Stimulated activated CD4-positive, alpha-beta T cell treated with anti-CD3 and anti-CD28 coated beads, TNF-alpha, amount 100 ng/mL, for 48 hours (primary cell): ENCODE measurements at regions not wholly inside any gene's neighbourhood (a gene's known extent, or its start where the extent isn't known, plus 50 kb on each side); places are given as distances from the start of the nearest gene placed in this dataset.
"Not testable (repeated sequence)": the region's sequence is repeated elsewhere in the genome, so short reads cannot be mapped to it uniquely, and the experiment has no call there.

Source experiments
- DNase-seq, 3 donors: peaks; one replicate each; pipeline ENCODE4 v3.0.0-alpha.2; 2020; ENCODE audit warnings: low read depth in 3 of 3

DNA sequence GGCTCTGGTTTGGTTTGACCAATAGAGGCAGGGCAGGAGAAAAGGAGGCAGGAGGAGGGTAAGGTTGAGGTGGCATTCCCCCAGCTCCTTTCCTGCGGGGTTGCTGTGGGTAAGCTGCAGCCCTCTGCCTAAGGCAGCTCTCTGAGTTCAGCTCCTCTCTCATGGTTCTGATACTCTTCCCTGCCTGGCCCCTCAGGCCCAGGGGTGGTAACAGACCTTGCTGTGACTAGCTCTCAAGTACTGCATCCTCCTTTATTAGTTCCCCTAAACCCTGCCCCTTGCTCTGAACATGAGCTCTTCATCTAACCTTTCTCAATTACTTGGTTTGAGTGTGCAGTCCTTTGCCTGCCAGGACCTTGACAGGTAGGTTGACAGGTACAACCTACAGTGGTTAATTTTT is 205.5 kb downstream of the SLC4A3 start:
- no peak for DNase-seq

DNA sequence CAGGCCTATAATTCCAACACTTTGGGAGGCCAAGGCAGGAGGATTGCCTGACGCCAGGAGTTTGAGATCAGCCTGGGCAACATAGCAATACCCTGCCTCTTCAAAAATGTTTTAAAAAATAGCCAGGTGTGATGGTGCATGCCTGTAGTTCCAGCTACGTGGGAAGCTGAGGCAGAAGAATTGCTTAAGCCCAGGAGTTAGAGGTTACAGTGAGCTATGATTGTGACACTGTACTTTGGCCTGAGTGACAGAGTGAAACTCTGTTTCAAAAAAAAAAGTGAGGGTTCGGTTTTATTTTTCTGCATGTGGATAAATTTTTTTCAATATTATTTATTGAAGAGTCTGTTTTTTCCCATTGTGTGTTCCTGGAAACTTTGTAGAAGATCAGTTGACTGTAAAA is 208.1 kb downstream of the SLC4A3 start:
- DNase-seq: no peak

DNA sequence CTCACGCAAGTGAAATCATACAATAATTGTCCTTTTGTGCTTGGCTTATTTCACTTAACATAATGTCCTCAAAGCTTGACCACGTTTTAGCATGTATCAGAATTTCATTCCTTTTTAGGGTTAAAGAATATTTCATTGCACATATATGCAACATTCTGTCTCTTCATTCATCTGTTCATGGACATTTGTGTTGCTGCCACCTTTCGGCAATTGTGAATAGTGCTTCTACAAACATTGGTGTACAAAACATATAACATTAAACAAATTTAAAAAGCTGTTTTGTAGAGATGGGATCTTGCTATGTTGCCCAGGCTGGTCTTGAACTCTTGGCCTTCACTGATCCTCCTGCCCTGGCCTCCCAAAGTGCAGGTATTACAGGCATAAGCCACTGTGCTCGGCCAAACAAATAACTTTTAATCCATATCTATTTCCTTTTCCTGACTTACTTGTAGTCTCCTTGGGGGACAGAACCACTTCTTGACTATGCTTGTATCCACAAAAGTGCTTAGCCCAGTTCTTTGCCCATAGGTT is 209.3 kb downstream of the SLC4A3 start:
- DNase-seq: no peak

DNA sequence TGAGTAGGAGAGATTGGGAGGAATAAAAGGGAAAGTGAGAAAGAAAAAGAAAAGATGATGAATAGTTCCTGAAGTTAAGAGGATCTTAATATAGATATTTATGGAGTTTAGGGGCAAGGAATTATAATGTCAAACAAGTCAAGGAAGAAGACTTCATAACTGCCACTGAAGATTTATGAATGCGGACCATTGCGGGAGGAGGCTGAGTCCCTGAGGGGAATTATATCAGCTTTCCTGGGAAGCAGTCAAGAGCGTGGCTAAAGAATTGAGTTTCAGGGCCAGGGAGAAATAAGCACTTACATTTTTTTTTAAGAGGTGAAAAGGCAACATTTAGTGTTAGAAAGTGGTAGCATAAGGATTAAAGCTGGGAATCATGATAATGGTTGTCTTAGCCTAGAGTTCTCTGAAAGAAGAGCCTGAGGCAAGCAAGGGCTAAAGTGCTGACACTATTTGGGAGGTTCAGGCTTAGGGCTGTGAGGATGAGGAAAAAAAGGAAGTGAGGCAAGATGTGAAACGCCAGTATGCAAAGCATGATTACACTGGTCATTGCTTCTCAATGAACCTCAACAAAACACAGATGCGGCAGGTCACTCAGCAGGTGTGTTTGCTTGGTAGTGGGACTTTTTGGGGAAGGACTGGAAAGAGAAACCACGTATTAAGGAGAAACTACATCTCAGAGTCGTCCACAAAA is 217.1 kb downstream of the SLC4A3 start:
- no peak for DNase-seq

DNA sequence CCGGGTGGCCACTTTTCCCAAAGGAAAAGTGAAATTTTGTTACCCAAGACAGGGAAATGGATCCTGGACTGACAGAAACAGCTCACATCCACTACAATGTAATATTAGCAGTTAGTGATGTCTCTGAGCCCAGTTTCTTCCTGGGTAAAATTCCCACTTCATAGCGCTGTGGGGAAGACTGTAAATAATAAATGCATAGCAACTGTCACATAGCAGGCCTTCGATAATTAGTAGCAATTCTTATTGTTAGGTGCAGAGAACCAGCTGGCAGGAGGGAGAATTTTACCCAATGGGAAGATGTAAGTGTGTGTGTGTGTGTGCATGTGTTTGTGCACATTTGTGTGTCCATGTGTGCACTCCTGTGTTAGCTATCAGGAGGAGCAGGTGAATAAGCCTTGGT is 221.5 kb downstream of the SLC4A3 start:
- DNase-seq: no peak

DNA sequence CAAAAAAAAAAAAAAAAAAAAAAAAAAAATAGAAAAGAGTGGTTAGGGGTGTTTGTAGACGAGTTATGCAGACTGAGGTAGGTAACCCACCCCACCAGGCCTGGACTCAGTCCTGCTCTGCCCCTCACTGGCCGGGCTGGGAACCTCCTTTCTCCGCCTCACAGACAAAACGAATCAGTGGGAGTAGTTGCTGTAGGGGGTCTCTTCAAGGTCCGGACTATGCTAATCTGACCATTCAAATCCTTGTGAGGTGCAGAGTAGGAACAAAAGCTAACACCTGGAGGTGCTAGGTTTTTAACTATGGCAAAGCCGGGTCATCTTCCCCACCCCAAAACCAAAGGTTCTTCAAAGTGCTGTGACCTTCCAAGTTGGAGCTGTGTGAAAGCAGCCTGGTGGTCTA is 223.7 kb downstream of the SLC4A3 start:
- no peak for DNase-seq

DNA sequence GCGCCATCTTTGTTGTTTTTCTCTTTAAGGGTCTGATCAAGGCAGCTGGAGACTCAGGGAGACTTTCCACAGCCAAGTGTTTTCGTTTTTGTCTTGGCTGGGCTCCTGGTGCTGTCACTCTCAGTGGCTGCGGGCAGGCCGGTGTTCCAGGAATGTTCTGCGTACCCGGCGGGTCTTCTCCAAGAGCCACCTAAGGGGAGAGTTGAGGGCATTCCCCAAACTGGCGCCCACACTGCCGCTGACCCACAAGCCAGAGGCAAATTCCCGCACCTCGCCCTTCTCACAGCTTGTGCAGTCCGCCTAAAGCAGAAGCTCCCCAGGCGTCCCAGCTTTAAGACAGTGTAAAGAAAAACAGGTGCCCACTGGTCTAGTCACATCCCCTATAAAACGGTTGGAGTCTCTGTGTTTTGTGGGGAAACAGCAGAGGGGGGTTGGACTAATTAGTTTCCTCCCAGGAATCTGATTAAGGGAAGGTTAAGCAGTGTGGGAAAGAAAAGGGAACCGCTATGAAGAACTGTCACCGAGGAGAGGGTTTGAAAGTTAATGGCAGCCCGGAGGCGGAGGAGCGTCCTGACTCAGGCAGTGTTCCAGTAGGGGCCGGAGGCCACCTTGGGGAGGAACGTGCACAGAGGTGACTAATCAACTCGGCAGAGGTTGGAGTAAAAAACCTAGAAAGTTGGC is 224.5 kb downstream of the SLC4A3 start:
- DNase-seq: no peak

DNA sequence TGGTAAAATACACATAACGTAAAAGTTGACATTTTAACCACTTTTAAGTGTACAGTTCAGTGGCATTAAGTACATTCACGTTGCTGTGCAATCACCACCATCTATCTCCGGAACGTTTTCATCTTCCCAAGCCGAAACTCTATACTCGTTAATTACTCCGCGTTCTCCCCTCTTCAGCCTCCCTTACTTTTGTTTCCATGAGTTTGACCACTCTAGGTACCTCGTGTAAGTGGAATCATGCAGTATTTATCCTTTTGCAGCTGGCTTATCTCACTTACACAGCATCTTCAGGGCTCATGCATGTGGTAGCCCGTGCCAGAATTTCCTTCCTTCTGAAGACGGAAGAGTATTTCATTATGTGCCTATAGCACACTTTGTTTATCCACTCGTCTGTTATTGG is 225.2 kb downstream of the SLC4A3 start:
- DNase-seq: no peak

DNA sequence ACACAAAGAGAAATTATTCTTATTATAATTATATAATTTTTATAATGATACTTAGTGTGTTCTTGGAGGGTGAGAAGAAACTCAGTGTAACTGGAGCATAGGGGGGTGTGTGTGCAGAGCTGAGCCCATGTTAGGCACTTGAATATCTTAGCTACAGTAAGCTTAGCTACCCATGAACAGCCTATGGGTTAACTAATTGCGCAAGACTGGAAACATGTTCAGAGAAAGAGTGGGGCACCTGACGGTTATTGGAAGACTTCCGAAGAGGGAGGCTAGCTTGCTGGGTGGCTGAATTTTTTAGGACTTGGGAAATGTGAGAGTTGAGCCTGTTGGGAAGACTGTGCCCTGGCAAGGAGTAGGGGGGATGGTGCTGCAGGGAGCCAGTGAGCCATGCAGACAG is 229.2 kb downstream of the SLC4A3 start:
- no peak for DNase-seq

DNA sequence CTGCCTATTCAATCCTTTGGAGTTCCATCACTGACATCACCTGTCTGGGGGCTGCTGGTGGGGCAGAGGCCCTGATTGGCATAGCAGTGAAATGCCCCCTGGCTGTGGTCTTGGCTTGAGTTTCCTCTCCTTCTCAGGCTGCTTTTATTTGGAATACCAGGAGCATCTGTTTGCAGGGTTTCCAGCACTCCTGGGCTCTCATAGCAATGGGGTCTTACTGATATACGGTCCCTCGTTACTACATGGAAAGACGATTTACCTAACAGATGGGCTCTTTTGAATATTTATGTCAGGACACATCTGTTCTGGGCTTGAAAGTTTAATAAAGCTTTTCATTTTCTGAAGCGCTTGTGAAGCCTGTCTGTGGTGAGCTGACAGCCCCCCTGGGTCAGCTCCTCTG is 230.3 kb downstream of the SLC4A3 start:
- DNase-seq: no peak

DNA sequence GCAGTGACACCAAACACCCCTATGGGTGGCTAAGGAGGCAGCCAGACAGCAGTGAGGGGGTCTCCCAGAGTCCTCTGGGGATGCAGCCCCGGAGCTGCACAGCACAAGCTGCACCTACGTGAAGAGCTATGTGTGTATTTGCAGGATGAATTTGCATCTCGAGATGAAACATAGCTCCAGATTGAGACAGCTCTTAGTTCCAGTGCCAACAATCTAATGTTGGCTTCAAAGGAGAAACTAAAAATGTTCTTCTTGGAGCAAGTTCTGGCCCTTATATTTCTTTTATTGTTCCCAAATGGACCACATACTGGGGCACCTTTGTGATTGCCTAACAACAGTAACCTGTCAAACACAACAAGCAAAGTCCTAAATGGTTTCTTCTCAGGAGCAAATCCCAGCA is 233.9 kb downstream of the SLC4A3 start:
- DNase-seq: no peak

DNA sequence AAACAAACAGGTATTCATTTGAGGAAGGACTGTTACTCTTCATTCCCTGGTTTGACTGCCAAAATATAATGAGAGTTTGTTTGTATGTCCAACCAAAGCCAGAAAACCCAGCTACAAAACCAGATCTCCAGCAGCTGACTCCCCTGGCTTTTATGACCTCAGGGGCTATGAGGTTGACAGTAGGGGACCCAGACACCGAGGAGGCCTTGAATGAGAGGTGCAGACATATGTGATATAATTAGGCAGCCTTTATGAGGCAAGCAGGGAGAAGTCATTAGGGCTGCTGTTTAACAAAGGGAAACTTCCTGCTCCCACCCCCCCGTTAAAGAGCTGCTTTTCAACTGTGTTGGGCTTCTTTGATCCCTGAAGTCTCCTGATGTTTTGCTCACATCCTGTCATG is 236.7 kb downstream of the SLC4A3 start:
- DNase-seq: no peak

DNA sequence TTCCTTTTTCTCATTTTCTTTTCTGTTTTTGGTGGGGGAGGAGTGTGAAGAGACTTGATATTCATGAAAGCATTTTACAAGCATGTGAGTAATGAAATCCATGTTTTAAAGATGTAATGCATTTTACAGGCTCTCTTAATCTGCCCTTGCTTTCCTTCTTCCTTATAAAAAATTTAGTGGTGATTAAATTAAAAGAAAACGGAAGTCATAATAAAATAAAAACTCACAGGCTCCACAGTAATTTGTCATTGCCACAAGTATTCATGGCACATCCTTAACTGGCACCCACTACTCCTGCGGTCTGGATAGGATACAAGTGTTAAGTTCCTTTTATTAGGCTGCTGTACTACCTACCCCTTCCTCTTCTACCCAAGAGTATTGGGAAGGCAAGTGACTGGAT is 241.2 kb downstream of the SLC4A3 start:
- DNase-seq: no peak

DNA sequence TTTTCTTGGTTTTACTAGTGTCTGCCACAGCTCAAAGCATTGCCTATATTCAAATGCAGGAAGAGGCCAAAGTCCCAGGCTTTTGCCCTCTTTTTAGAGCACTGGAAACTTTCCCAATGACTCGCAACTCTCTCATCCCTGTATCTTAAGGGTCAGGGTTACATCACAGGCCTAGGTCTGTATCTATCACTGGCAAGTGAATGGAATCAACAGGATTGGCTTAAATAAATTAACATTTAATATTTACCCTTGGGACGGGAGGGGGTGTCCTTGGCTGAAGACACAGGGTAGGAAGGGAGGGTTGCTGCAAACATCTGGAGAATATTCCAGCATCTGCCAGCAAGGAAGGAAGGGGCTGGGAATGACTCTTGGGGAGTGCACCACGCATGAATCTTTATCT is 242.6 kb downstream of the SLC4A3 start:
- DNase-seq: no peak

DNA sequence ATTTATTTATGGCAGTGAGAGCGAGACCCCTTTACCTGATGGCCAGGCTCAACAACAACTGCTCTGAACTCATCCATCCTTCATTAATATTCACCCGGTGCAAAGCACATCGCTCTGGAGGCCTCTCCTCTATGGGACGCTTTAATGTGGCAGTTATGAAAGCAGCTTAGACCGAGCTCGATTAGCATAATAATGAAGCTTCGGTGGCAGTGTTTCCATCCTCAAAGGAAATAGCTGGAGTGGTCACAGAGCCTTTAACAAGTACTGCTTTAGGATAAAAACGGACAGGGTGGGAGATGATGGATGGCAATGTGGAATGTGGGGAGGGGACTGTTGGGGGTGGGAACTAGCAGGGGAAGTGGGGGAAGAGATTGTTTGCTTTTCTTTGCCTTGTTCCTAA is 243.9 kb downstream of the SLC4A3 start:
- no peak for DNase-seq

DNA sequence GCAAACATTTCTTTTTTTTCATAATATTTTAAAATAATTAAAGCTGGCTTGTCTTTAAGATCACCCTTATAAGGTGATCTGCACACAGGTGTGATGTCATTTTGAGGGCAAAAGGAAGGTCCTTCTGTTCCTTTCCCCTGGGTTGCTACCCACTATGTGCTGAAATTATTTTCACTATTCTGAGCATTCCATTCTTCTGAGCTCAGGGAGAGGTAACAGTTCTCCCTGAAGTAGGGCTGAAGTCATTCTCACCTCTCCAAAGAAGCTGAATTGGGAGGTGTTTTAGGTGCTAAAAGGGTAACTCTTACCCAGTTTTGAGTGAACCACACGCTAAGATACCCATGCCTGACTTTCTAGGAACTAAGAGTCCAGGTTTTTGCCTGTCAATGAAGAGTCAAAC is 247.6 kb downstream of the SLC4A3 start:
- no peak for DNase-seq

DNA sequence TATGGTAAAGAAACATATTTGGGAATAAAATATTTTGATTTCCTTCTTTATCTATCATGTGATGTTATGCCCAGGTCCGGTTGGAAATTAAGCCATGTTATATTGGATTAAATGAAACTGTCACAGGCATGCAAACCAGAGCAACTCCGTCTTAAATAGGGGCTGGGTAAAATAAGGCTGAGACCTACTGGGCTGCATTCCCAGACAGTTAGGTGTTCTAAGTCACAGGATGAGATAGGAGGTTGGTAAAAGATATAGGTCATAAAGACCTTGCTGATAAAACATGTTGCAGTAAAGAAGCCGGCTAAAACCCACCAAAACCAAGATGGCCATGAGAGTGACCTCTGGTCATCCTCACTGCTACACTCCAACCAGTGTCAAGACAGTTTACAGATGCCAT is 248.6 kb downstream of the SLC4A3 start:
- DNase-seq: not testable (repeated sequence)

DNA sequence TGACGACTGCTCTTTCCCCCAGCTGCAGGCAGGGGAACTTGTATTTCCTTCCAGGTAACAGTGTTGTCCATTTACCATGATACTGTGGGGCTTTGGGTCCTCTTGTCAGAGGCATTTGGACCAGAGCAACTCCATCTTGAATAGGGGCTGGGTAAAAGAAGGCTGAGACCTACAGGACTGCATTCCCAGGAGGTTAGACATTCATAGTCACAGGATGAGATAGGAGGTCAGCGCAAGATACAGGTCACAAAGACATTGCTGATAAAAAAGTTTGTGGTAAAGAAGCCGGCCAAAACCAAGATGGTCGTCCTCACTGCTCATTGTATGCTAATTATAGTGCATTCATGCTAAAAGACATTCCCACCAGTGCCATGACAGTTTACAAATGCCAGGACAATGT is 249.5 kb downstream of the SLC4A3 start:
- DNase-seq: no peak

DNA sequence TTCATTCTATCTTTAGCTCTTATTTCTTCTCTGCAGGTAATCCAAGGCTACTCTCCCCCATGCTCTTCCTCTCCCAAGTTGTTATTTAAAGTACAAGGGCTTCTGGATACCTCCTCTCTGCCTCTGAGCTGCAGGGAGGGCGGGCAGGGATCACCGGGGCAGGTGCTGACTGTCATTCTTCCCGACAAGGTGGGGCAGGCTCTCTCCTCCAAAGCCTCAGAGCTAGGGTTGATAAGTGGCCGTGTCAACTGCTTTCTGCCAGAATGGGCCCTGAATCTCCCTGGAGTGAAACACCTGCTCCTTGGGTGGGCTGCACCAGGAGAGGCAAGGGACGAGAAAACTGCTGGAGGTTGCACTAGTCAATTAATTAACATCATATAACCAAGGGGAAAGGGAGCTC is 250.3 kb downstream of the SLC4A3 start:
- DNase-seq: no peak

DNA sequence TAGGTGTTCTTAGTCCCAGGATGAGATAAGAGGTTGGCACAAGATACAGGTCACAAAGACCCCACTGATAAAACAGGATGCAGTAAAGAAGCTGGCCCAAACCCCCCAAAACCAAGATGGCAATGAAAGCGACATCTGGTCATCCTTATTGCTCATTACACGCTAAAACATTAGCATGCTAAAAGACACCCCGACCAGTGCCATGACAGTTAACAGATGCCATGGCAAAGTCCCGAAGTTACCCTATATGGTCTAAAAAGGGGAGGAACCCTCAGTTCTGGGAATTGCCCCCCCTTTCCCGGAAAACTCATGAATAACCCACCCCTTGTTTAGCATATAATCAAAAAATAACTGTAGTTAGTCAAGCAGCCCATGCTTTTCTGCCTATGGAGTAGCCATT is 251.1 kb downstream of the SLC4A3 start:
- no peak for DNase-seq

DNA sequence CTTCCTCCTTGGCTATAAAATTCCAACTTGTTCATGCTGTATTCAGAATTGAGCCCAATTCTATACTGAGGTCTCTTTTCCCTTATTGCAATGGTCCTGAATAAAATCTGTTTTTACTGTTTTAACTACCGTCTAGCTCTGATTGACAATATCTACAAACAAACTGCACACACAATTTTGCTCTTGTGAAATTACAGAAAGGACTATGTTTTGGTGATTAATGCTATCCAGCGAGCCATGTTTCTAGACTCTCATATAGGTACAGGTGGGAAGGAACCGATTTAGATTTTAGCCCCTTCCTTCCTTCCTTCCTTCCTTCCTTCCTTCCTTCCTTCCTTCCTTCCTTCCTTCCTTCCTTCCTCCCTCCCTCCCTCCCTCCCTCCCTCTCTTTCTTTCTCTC is 254.4 kb downstream of the SLC4A3 start:
- DNase-seq: no peak

DNA sequence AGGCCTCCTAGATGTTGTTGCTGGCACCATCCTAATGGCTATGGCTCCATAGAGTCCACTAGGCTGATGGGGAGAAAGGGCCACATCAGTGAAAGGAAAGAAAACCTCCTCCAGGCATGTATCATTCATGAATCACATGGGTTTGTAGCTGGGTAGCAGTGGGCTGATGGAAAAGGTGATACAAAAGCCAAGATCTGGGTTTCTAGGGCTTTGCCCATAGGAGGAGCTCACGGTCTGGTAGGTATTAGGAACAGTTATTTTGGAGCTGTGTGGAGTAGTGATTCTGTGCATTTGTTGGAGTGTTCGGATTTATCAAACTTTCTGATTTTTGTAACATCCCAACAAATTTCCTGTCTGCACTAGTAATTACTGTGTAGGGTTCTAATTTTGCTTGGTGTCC is 259.2 kb downstream of the SLC4A3 start:
- DNase-seq: no peak

DNA sequence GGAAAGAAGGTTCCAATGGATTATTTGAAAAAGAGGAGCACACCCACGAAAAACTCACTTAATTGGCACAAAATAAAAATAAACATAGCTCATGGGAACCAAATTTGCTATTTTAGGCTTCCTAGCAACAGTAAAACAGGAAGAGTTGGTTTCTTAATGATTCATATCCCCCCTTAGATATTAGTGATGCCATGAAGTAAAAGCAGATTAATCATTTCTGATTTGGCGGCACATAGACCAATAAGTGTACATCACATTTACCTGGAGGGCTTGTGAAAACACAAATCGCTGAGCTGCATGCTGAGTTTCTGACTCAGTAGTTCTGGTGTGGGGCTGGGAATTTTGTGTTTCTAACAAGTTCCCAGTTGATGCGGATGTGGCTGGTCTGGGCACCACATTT is 260.4 kb downstream of the SLC4A3 start:
- DNase-seq: no peak

DNA sequence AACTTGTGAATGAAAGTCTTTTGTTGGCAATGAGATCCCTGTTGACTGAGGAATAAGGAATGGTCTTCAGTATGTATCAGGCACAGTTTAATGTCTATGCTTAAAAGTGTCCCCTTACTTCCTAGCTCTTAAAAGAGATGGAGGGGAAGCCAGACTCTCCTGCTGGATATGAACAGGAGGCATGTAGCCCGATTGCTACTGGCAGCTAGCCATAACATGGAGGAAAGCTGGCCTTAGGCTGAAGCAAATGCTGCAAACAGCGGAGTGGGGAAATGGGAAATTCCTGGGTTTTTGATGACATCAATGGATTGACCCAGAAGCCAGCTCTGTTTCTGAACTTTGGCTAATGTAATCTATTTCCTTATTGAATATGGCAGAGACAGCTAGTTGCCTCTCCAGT is 266.1 kb downstream of the SLC4A3 start:
- no peak for DNase-seq
